ENCODE measurements at regions not wholly inside any gene's neighbourhood (a gene's known extent, or its start where the extent isn't known, plus 50 kb on each side); places are given as distances from the start of the nearest gene placed in this dataset.
A peak's percentile ranks its signal among the peaks of the same experiment; 100 is the strongest.

- Mint-ChIP-seq H3K9me3 (ENCODE audit: low read depth) (peaks cover 19% of the 10 kb centered on the region), H3K27ac (ENCODE audit: unreplicated experiment) (no peak overlapping the region), H3K27me3 (ENCODE audit: low read depth) (no peaks in the 10 kb centered on the region), H3K4me3 (ENCODE audit: unreplicated experiment) (no peak overlapping the region), H3K36me3 (ENCODE audit: low read depth) (peaks cover 12% of the 10 kb centered on the region), H3K4me1 (ENCODE audit: low read depth) (peaks cover 9% of the 10 kb centered on the region)
- DNase-seq (ENCODE audit: low spot score) = no peak
- TF ChIP-seq, protein P1, sequence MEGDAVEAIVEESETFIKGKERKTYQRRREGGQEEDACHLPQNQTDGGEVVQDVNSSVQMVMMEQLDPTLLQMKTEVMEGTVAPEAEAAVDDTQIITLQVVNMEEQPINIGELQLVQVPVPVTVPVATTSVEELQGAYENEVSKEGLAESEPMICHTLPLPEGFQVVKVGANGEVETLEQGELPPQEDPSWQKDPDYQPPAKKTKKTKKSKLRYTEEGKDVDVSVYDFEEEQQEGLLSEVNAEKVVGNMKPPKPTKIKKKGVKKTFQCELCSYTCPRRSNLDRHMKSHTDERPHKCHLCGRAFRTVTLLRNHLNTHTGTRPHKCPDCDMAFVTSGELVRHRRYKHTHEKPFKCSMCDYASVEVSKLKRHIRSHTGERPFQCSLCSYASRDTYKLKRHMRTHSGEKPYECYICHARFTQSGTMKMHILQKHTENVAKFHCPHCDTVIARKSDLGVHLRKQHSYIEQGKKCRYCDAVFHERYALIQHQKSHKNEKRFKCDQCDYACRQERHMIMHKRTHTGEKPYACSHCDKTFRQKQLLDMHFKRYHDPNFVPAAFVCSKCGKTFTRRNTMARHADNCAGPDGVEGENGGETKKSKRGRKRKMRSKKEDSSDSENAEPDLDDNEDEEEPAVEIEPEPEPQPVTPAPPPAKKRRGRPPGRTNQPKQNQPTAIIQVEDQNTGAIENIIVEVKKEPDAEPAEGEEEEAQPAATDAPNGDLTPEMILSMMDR (IDR thresholded peaks at IDR 0.05) = no peak
These were observed 154.6 kb upstream of the IPO5 start for GRCh38 chr13:97798836-97799235.

DNA sequence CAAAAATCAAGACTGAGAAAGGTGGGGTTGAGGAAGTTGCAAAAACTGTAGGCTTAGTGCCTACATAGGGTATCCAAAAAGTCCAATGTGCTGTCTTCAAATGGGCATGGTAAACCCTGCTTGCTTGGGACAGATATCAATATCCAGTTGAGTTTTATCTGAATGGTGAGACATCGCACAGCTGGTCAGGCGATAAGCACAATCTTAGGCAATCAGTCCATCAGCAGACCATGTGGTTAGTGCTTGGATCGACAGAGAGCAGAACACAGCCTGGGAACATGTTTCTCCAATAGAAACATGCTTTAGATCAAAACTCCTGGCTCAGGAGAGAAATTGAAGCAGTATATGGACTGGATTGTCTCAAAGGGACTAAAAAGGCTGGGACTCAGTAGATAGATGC is 151.3 kb upstream of the IPO5 start:
- no peak for DNase-seq (ENCODE audit: low spot score)
- no peak overlapping the region for H3K27ac Mint-ChIP-seq (ENCODE audit: unreplicated experiment)
- H3K4me1 Mint-ChIP-seq (ENCODE audit: low read depth) = peaks cover 9% of the 10 kb centered on the region
- TF ChIP-seq, protein P1 (IDR thresholded peaks at IDR 0.05) = no peak
- H3K36me3 Mint-ChIP-seq (ENCODE audit: low read depth) = peaks cover 4% of the 10 kb centered on the region
- H3K9me3 Mint-ChIP-seq (ENCODE audit: low read depth) = peaks cover 6% of the 10 kb centered on the region
- H3K4me3 Mint-ChIP-seq (ENCODE audit: unreplicated experiment) = no peak overlapping the region
- H3K27me3 Mint-ChIP-seq (ENCODE audit: low read depth) = no peaks in the 10 kb centered on the region

- peaks cover 9% of the 10 kb centered on the region for H3K4me1 Mint-ChIP-seq (ENCODE audit: low read depth)
- TF ChIP-seq, protein P1 (IDR thresholded peaks at IDR 0.05) = no peak
- no peak overlapping the region for H3K4me3 Mint-ChIP-seq (ENCODE audit: unreplicated experiment)
- peaks cover 22% of the 10 kb centered on the region for H3K27me3 Mint-ChIP-seq (ENCODE audit: low read depth)
- H3K36me3 Mint-ChIP-seq (ENCODE audit: low read depth) = no peaks in the 10 kb centered on the region
- H3K9me3 Mint-ChIP-seq (ENCODE audit: low read depth) = peaks cover 12% of the 10 kb centered on the region
- DNase-seq (ENCODE audit: low spot score) = no peak
- H3K27ac Mint-ChIP-seq (ENCODE audit: unreplicated experiment) = no peak overlapping the region
These were observed 143.9 kb upstream of the IPO5 start for GRCh38 chr13:97809576-97809975.

DNA sequence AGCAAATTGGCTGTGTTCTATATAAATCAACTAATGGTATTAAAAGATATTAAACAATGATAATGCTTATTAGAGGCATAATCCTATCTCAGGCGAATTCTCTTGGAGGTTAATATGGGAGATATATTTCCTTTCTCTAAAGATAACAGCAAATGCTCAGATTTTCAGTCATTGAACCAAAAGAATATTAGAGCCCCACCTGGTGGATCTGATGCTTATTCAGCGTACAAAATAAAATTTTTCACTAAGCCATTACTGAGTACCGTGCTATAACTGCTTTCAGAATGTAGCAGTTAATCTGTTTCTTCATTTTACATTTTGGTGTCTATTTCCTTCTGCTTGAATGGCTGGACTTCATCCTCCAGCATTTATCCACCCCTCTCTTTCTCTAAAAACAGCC is 143.3 kb upstream of the IPO5 start:
- H3K4me3 Mint-ChIP-seq (ENCODE audit: unreplicated experiment) = no peak overlapping the region
- H3K36me3 Mint-ChIP-seq (ENCODE audit: low read depth) = no peaks in the 10 kb centered on the region
- TF ChIP-seq, protein P1 (IDR thresholded peaks at IDR 0.05) = peak; percentile 89
- H3K27me3 Mint-ChIP-seq (ENCODE audit: low read depth) = peaks cover 22% of the 10 kb centered on the region
- DNase-seq (ENCODE audit: low spot score) = no peak
- H3K27ac Mint-ChIP-seq (ENCODE audit: unreplicated experiment) = no peak overlapping the region
- peaks cover 12% of the 10 kb centered on the region for H3K9me3 Mint-ChIP-seq (ENCODE audit: low read depth)
- H3K4me1 Mint-ChIP-seq (ENCODE audit: low read depth) = peaks cover 9% of the 10 kb centered on the region

GRCh38 chr13:97822377-97822776 is 131.1 kb upstream of the IPO5 start:
- H3K4me1 Mint-ChIP-seq (ENCODE audit: low read depth) = no peaks in the 10 kb centered on the region
- no peak overlapping the region for H3K4me3 Mint-ChIP-seq (ENCODE audit: unreplicated experiment)
- DNase-seq (ENCODE audit: low spot score) = no peak
- peaks cover 3% of the 10 kb centered on the region for H3K36me3 Mint-ChIP-seq (ENCODE audit: low read depth)
- TF ChIP-seq, protein P1 (IDR thresholded peaks at IDR 0.05) = no peak
- peaks cover 18% of the 10 kb centered on the region for H3K27me3 Mint-ChIP-seq (ENCODE audit: low read depth)
- peaks cover 8% of the 10 kb centered on the region for H3K9me3 Mint-ChIP-seq (ENCODE audit: low read depth)
- no peak overlapping the region for H3K27ac Mint-ChIP-seq (ENCODE audit: unreplicated experiment)

All from chondrocyte (in vitro differentiated cells).